WERI-Rb-1 (cell line): ENCODE measurements at regions not wholly inside any gene's neighbourhood (a gene's known extent, or its start where the extent isn't known, plus 50 kb on each side); places are given as distances from the start of the nearest gene placed in this dataset.

Experiments used
- DNase-seq: peaks from one replicate; pipeline ENCODE4 v3.0.0-alpha.2; 2020
- H3K27ac ChIP-seq: fragments of 250-450 bp; sonication (Bioruptor Pico); 2 replicates; pipeline ENCODE4 v1.5.1; 2020; ENCODE audit warnings: mild to moderate bottlenecking, moderate library complexity
- H3K27me3 ChIP-seq: fragments of 250-450 bp; sonication (Bioruptor Pico); 2 replicates; pipeline ENCODE4 v1.5.1; 2021; ENCODE audit warnings: mild to moderate bottlenecking, low read depth, moderate library complexity; ENCODE audit not compliant: insufficient read depth, severe bottlenecking
- H3K36me3 ChIP-seq: fragments of 250-450 bp; sonication (Bioruptor Pico); 2 replicates; pipeline ENCODE4 v1.5.1; 2020; ENCODE audit warnings: mild to moderate bottlenecking, moderate library complexity
- H3K4me3 ChIP-seq: 2 replicates; pipeline ENCODE4 v1.5.1; 2011; ENCODE audit warnings: low read depth, mild to moderate bottlenecking, control low read depth, low read length
- H3K9me3 ChIP-seq: fragments of 250-450 bp; sonication (Bioruptor Pico); 2 replicates; pipeline ENCODE4 v1.5.1; 2021; ENCODE audit warnings: mild to moderate bottlenecking, moderate library complexity; ENCODE audit not compliant: severe bottlenecking
- CTCF ChIP-seq: IDR thresholded peaks from 2 replicates; pipeline ENCODE4 v1.5.1; 2011; ENCODE audit warnings: low read depth, mild to moderate bottlenecking, control low read depth, inconsistent platforms, low read length

GRCh38 chr4:23577398-23577797 is 312.4 kb downstream of the PPARGC1A start:
- DNase-seq, result no peak
- H3K36me3 ChIP-seq, result no peaks in the 10 kb centered on the region
- no peak overlapping the region for H3K4me3 ChIP-seq
- no peak for TF ChIP-seq CTCF
- no peak overlapping the region for H3K27ac ChIP-seq
- no peaks in the 10 kb centered on the region for H3K27me3 ChIP-seq
- peaks cover 14% of the 10 kb centered on the region for H3K9me3 ChIP-seq

- no peaks in the 10 kb centered on the region for H3K36me3 ChIP-seq
- no peak overlapping the region for H3K27ac ChIP-seq
- no peaks in the 10 kb centered on the region for H3K27me3 ChIP-seq
Observed at GRCh38 chr4:23572382-23572781, 317.5 kb downstream of the PPARGC1A start.

GRCh38 chr4:23567338-23567737 is 322.5 kb downstream of the PPARGC1A start:
- no peak overlapping the region for H3K27ac ChIP-seq
- no peak for TF ChIP-seq CTCF
- H3K9me3 ChIP-seq, result peaks cover under 1% of the 10 kb centered on the region
- peak; percentile 14 for DNase-seq
- H3K27me3 ChIP-seq, result no peaks in the 10 kb centered on the region
- H3K4me3 ChIP-seq, result no peak overlapping the region
- H3K36me3 ChIP-seq, result no peaks in the 10 kb centered on the region

More at GRCh38 chr4:23572382-23572781, 317.5 kb downstream of the PPARGC1A start:
- TF ChIP-seq CTCF, result no peak
- no peak overlapping the region for H3K4me3 ChIP-seq
- peaks cover 12% of the 10 kb centered on the region for H3K9me3 ChIP-seq
- no peak for DNase-seq

- DNase-seq, result no peak
- no peaks in the 10 kb centered on the region for H3K36me3 ChIP-seq
- no peak for TF ChIP-seq CTCF
- no peaks in the 10 kb centered on the region for H3K9me3 ChIP-seq
- H3K27me3 ChIP-seq, result no peaks in the 10 kb centered on the region
- no peak overlapping the region for H3K4me3 ChIP-seq
- H3K27ac ChIP-seq, result no peak overlapping the region
Observed at GRCh38 chr4:23560748-23561147, 329.1 kb downstream of the PPARGC1A start.

- H3K27me3 ChIP-seq, result no peaks in the 10 kb centered on the region
- no peak for TF ChIP-seq CTCF
Observed at GRCh38 chr4:23558101-23558500, 331.7 kb downstream of the PPARGC1A start.

GRCh38 chr4:23547601-23548000 is 342.2 kb downstream of the PPARGC1A start:
- no peaks in the 10 kb centered on the region for H3K9me3 ChIP-seq
- TF ChIP-seq CTCF, result no peak
- no peaks in the 10 kb centered on the region for H3K36me3 ChIP-seq
- no peak for DNase-seq
- H3K27ac ChIP-seq, result no peak overlapping the region
- no peaks in the 10 kb centered on the region for H3K27me3 ChIP-seq
- H3K4me3 ChIP-seq, result no peak overlapping the region

More at GRCh38 chr4:23558101-23558500, 331.7 kb downstream of the PPARGC1A start:
- H3K4me3 ChIP-seq, result no peak overlapping the region
- H3K27ac ChIP-seq, result no peak overlapping the region
- peaks cover 4% of the 10 kb centered on the region for H3K9me3 ChIP-seq
- DNase-seq, result no peak
- H3K36me3 ChIP-seq, result no peaks in the 10 kb centered on the region
